GM19468 (cell line): ENCODE measurements at regions not wholly inside any gene's neighbourhood (a gene's known extent, or its start where the extent isn't known, plus 50 kb on each side); places are given as distances from the start of the nearest gene placed in this dataset.

Experiments used
- ATAC-seq: cut with Tn5 transposase; IDR thresholded peaks from one replicate; pipeline ENCODE4 v1.9.1; 2021; ENCODE audit warnings: mild to moderate bottlenecking, moderate library complexity, moderate number of reproducible peaks; ENCODE audit not compliant: unreplicated experiment; ENCODE audit errors: extremely low read depth

DNA sequence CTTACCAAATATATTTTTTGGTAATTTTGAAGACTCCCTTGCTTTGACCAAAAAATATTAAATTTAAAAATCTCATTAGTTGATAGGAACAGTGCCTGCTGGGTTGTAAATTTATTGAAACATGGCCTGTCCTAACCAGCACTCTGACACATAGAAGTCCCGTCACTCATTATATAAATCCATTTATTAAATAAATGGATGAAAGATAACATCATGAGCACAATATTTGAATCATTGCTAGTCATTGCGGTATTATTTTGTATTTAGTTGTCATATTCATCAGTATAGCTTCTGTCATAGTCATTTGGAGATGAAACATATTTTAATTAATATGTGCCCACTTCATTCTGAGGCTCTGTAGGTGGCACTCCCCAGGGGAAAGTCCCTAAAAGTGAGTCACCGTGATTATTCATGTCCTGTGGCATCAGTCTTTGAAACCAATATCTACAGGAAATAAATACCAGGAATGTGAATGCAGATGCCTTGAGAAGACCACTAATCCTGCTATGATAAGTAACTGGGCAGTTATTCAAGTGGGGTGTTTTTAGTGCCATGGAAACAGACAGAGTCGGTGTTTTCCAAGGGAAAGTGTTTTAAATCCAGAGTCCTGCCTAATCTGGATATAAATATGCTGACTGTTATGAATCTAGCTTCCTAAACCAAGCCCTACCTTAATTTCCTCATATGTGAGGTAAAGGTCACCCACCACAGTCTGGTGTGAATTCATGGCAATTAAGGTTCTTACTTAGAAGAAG lies 302.0 kb downstream of the DUSP10 start:
- no peak for ATAC-seq

- no peak for ATAC-seq
Measured at GRCh38 chr1:221440658-221441057, 301.2 kb downstream of the DUSP10 start.

GRCh38 chr1:221442056-221442455 lies 299.8 kb downstream of the DUSP10 start:
- no peak for ATAC-seq

DNA sequence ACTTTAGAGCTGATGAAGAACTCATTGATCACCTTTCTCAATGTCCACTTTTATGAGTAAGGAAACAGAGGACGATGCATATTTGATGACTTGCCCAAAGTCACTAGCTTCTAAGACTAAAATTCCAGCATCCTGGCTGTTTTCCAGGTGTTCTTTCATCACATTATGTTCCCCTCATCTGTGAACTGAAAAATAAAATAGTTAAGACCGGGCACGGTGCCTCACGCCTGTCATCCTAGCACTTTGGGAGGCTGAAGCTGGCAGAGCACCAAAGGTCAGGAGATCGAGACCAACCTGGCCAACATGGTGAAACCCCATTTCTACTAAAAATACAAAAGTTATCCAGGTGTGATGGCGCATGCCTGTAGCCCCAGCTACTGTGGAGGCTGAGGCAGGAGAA lies 297.5 kb downstream of the DUSP10 start:
- no peak for ATAC-seq

GRCh38 chr1:221448585-221449175 lies 293.2 kb downstream of the DUSP10 start:
- no peak for ATAC-seq

DNA sequence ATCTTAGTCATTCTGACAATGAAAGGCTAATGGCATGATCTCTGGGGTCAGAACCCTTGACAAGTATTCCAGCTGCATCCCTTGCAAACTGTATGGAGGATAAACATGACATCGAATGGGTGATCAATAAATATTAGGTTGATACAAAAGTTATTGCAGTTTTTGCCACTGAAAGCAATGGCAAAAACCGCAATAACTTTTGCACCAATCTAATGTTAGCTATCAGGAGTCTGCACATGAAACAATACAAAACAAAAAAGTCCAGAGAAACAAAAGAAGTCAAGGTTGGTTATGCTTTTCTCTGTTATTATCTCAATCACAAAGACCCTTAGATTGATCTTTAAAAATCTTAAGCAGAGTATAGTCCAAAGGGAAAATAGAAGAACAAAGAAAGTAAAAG lies 292.7 kb downstream of the DUSP10 start:
- ATAC-seq: no peak

- no peak for ATAC-seq
Measured at GRCh38 chr1:221449801-221450470, 292.0 kb downstream of the DUSP10 start.

- no peak for ATAC-seq
Measured at GRCh38 chr1:221451741-221452140, 290.1 kb downstream of the DUSP10 start.

DNA sequence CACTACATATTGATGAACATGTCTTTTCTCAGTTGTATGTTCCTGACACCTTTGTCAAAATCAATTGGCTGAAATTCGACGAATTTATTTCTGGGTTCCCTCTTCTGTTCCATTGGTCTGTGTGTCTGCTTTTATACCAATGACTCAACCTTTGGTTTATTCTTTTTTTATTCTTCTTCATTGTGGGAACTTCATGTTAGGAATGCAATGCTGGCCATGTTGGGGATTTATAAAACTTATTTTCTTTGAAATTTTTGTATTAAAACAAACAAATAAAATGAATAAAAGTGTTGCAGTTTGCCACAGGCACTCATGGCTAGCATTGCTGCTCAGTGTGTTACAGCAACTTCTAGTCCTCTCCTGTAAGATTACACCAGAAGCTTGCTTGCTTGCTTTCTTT lies 287.8 kb downstream of the DUSP10 start:
- no peak for ATAC-seq

DNA sequence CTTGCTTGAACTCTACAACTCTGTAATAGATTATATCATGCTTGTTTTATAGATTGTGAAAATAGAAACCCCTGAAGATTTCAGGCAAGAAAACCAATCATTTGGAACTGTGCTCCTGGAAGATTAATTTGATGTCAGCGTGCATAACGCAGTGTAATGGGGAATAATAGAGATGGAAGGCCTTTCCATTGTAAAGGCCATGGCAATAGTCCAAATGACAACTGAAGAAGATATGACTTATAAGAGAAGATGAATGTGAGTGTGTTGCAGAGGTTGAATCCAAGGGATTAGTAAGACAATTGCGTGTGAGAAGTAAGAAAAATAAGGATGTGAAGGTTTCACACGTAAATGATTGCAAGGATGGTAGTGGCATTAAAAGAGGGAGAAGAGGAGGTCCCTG lies 285.0 kb downstream of the DUSP10 start:
- ATAC-seq: no peak

DNA sequence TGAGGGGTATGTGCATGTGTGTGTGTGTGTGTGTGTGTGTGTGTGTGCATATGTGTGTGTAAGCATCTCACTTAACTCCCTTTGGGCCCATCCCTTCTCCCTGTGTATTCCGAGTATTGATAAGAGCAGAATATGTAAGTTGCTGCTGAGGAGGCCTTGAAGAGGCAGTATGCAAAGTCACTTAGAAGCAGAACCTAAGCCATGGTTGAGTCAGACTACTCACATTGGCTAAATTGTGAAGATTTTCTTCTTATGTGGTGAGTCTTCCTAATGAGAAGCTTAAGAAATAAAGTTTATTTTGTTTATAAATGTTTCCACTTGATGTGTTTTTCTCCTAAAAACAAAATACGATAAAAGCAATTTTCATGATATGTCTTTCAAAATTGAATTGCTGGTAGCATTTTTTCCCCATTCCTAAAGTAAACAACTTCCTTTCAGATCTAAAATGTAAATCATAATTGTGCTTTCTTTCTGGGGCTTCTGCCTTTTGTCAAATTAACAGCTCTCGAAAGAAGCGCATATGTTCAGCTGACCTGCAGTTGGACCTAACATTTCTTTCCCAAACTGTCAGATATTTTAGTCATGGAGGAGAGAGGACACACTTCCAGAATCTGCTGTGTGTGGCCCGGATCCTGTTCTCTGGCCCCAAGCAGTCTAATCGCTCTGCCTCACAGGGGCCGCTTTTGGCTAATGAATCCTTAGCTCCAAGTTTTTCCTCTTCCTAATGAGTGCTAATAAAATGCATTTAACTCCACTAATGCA lies 284.0 kb downstream of the DUSP10 start:
- no peak for ATAC-seq

- ATAC-seq: no peak
Measured at GRCh38 chr1:221458447-221459156, 283.3 kb downstream of the DUSP10 start.

DNA sequence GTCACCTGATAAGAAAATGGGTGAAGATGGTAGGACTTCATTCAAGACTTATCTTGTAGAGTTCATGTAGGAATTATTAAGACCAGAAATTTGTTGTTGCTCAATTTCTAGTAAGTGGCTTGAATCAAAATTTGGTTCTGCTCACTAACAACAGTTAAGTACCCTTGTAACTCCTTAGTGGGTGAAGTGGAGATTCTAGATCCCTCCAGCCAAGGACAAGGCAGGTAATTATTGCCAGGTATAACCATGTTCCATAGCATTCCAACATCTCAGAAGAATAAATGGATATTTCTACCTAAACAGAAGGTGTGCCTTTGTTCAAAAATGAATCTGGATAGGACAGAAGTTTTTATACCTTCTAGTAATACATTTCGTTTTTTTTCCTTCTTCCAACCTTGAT lies 282.3 kb downstream of the DUSP10 start:
- no peak for ATAC-seq

- no peak for ATAC-seq
Measured at GRCh38 chr1:221462345-221462744, 279.5 kb downstream of the DUSP10 start.

GRCh38 chr1:221468546-221468945 lies 273.3 kb downstream of the DUSP10 start:
- no peak for ATAC-seq

DNA sequence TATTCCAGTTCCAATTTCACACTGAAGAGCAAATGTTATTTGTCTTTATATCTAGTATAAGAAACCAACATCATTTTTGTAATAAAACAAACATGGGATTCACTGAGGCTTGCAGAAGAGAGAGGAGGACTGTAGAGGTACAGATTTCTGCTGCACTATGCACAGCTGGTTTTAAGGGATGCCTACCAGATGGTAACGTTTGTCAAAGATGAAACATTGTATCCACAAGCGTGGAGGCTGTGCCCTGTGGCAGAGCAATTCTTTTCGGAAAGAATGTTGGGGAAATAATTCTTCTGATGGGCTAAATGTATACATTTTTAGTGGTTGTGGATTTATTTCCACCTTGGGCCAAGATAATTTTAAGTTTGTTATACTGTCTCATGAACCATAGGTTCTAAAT lies 272.4 kb downstream of the DUSP10 start:
- ATAC-seq: no peak

DNA sequence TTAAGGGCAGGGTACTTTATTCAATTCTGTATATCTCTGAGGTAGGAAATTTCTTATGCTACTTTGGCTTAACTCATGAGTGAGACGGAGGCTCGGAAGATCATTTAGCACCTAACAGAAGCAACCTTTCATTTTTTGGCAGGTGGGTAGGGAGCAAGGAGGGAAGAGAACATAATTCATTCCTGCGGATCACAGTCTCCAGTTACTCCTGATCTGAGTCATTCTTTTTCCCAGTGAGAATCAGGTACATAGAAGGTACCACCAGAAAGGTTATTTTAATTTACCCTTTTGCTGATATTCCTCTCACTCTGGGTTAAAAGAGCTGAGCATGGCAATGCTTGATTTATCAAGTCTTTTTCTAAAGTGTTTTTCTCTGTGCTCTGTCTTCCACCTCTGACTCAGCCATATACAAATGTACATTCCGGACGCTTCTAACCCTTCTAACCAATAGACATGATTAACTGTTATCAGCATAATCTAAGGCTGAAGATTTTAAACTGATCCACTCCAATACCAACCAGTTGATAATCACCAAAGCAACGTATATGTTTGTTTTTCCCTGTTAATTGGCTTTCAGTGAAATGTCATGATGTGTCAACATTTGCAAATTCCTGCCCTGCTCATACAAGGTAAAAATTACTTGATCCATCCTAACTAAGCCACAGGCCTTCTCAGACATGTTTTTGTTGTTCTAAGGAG lies 271.7 kb downstream of the DUSP10 start:
- no peak for ATAC-seq

GRCh38 chr1:221473411-221473810 lies 268.5 kb downstream of the DUSP10 start:
- no peak for ATAC-seq

GRCh38 chr1:221477252-221477651 lies 264.6 kb downstream of the DUSP10 start:
- no peak for ATAC-seq
